HG02798 (cell line): ENCODE measurements at regions not wholly inside any gene's neighbourhood (a gene's known extent, or its start where the extent isn't known, plus 50 kb on each side); places are given as distances from the start of the nearest gene placed in this dataset.
"Not testable (repeated sequence)": the region's sequence is repeated elsewhere in the genome, so short reads cannot be mapped to it uniquely, and the experiment has no call there.

ENCODE experiments used
- ATAC-seq: cut with Tn5 transposase; IDR thresholded peaks from one replicate; pipeline ENCODE4 v1.9.1; 2021; ENCODE audit warnings: mild to moderate bottlenecking; ENCODE audit not compliant: unreplicated experiment, poor library complexity

DNA sequence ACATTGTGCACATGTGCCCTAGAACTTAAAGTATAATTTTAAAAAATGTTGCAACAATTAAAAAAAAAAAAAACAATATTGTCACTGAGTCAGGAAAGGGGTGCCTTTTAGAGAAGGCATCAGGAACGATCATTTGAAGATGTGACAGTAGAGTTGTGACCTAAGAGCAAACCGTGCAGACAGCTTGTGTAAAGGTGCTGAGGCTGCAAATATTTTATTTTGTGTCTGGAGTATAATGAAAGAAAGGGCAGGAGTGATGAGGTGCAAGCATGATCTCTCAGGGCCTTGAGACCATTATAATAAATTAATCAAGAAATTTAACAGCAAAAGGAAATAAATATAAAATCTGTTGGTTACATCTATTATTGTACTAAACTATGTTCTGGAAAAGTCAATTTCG lies 1219.7 kb downstream of the OLFM4 start:
- no peak for ATAC-seq

DNA sequence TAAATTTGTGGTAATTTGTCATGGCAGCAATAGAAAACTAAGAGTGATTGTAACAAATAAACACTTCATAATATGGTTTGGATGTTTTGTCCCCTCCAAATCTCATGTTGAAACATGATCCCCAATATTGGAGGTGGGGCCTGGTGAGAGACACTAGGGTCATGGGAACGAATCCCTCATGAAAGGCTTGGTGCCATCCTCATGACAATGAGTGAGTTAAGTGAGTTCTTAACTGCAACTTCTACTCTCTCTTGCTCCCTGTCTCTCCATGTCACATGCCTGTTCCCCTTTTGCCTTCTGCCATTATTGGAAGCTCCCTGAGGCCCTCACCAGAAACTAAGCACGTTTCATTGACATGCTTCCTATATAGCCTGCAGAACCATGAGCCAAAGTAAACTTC lies 1233.2 kb downstream of the OLFM4 start:
- ATAC-seq: no peak

DNA sequence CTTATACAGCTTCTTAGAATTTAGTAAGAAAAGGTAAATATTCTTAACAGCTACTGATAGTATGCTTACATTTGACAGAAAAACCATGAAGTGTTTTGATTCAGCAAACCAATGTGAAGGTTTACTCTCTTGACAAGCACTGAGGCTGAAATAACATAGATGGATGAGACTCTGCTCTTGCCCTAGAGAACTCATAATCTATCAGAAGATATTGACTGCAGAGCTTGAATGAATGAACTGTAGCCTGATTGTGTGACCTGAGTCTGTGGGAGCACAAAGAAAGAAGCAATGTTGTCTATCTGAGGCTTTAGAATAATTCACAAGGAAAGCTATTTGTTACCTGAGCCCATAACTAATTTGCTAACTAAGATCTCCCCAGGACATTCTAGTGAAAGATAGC lies 1235.3 kb downstream of the OLFM4 start:
- ATAC-seq: no peak

DNA sequence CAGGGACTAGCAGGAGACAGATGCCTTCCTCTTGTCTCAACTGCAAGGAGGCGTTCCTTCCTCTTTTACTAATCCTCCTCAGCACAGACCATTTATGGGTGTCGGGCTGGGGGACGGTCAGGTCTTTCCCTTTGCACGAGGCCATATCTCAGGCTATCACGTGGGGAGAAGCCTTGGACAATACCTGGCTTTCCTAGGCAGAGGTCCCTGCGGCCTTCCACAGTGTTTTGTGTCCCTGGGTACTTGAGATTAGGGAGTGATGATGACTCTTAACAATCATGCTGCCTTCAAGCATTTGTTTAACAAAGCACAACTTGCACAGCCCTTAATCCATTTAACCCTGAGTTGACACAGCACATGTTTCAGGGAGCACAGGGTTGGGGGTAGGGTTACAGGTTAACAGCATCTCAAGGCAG lies 1238.6 kb downstream of the OLFM4 start:
- not testable (repeated sequence) for ATAC-seq

DNA sequence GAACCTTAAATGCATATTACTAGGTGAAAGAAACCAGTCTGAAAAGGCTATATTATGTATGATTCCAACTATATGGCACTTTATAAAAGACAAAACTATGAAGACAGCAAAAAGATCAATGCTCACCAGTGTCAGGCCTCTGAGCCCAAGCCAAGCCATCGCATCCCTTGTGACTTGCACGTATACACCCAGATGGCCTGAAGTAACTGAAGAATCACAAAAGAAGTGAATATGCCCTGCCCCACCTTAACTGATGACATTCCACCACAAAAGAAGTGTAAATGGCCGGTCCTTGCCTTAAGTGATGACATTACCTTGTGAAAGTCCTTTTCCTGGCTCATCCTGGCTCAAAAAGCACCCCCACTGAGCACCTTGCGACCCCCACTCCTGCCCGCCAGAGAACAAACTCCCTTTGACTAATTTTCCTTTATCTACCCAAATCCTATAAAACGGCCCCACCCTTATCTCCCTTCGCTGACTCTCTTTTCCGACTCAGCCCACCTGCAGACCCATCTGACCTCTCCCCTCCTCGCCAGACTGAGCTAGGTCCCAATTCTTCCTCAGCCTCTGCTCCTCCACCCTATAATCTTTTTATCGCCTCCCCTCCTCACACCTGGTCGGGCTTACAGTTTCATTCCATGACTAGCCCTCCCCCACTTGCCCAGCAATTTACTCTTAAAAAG lies 1239.5 kb downstream of the OLFM4 start:
- ATAC-seq: not testable (repeated sequence)

DNA sequence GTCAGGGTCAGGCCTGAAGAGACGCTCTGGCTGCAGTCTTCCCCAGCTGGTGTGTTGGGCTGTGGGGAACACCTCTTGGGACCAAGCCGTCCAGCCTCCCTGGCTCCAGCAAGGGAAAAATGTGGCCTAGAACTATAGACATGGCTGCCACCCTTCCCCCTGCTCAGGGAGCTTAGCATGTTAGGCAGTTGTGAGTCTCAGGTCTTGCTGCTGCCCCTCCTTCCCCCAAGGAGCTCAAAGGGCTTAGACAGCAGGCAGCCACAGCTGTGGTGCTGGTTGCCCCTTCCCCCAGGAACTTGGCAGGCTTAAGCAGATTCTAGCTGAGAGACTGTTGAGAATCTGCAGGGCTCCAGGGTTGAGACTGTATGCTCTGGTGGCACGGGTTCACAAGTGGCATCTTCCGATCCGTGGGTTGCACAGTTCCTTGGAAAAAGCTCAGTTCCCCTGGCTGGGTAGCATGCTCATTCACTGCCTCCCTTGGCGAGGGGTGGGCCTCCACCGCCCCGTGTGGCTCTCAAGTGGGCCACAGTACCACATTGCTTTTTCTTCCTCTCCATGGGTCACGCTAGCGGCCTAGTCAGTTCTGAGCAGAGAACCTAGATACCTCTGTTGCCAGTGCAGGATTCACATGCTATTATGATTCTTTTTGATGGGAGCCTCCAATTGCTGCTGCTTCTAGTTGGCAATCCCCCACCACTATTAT lies 1258.6 kb downstream of the OLFM4 start:
- ATAC-seq: no peak

DNA sequence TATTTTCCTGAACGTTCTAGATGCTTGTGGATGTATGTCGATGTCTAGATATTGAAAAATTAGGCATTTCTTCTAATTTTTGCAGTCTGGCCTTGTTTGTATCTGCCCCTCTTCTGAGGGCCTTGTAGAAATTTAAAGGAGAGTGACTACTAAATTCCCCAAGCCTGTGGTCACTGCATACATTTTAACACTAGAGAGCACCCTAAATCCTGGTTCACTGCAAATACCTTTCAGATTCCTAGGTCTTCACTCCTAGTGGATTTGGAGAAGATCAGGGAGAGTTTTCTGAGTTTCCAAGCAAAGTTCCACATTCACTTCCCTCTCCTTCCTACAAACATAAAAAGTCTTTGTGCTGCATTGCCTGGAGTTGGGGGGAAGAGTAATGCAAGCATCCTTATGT lies 1272.5 kb downstream of the OLFM4 start:
- no peak for ATAC-seq

DNA sequence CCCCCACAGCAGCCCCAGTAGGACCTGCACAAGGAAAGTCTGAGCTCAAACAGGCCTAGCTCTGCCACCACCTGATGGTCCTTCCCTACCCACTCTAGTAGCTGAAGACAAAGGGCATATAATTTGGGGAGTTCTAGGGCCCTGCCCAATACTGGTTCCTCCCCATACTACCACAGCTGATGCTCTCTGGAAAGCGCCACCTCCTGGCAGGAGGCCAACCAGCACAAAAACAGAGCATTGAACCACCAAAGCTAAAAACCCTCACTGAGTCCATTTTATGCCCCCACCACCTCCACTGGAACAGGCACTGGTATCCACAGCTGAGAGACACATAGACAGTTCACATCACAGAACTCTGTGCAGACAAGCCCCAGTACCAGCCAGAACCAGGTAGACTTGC lies 1276.8 kb downstream of the OLFM4 start:
- ATAC-seq: no peak

DNA sequence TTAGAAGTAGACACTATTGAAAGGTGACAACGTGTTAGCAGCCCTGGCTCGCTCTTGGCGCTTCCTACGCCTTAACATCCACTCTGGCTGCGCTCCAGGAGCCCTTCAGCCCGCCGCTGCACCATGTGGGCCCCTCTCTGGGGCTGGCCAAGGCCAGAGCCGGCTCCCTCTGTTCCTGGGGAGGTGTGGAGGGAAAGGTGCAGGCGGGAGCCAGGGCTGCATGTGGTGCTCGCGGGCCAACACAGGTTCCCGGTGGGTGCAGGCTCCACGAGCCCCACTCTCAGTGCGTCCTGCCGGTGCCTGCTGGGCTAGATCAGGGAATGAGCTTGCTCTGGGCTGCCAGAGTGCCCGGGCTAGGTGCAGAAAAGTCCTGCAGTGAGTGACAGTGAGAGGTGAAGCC lies 1284.3 kb downstream of the OLFM4 start:
- no peak for ATAC-seq

DNA sequence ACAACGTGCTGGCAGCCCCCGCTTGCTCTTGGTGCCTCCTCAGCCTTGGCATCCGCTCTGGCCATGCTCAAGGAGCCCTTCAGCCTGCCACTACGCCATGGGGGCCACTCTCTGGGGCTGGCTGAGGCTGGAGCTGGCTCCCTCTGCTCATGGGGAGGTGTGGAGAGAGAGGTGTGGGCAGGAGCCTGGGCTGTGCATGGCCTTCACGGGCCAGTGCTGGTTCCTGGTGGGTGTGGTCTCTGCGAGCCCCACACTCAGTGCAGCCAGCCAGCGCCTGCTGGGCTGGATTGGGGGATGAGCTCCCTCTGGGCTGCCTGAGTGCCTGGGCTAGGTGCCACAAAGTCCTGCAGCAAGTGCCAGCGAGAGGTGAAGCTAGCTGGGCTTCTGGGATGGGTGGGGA lies 1289.1 kb downstream of the OLFM4 start:
- no peak for ATAC-seq

DNA sequence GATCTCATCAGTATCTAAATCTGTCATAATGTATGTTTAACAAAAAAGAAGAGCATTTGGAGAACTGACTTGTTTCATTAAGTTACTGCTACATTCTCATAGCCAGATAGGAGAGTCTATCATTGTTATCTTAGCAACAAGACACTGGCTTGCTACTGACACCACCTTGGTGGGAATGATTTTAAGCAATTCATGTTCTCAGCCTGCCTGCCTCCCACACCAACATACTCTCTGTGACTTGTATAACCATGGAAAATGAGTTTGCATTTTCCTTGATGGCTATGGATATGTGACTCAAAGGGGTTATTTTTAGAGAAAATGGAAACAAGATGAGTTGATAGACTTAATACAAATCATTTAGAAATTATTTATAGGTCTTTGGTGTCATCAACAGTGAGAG lies 1308.9 kb downstream of the OLFM4 start:
- ATAC-seq: no peak

DNA sequence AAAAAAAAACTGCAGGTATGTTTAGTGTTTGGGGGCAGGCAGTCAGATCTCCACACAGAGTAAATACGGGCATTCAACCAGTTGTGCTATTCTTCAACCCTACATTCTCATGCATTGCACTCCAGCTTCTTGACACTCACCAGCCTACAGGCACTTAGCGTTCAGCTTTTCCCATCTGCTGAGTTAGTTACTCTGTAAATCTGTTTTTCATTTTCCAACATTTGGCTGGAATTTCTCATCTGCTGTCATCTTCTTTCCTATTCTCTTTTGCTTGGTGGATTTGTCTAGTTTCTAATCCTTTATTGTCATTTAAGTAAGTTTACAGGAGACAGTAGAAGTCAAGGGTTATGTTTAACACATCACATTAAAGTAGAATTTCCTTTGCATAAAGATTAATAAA lies 1318.9 kb downstream of the OLFM4 start:
- ATAC-seq: no peak

DNA sequence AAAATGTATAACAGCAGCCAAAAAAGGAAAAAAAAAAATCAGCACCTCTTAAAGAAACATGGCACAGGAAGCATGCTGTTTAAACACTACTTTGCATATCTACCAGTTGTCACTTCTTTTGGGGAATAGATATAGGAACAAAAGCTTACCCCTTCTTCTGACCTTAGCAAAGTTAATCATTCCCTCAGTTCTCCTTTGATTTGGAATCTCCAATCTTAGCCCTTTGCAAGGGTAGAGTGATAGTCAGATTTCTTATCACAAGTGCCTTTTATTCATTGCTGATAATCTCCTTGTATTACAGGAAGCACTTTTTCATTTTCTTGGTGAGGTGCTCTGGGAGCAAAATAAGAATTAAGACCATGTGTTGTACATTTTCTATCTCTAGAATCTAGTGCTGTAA lies 1327.6 kb downstream of the OLFM4 start:
- no peak for ATAC-seq

DNA sequence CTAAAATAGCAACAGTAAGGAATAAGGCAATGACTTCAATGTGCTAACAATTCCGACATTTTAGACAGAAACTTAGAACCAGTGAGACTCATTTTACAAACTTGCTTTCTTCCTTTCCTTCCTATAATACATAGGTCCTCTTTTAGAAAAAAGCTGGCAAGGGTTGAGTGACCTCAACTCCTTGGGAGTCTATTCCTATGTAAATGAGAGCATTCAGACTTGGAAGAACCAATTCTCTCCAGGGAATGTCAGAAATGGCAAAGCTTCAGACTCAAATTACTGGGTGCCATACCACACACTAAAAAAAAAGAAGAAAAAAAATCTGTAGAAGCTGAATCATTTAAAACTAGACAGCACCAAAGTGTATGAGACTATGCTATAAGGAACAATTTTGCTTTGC lies 1328.2 kb downstream of the OLFM4 start:
- no peak for ATAC-seq

DNA sequence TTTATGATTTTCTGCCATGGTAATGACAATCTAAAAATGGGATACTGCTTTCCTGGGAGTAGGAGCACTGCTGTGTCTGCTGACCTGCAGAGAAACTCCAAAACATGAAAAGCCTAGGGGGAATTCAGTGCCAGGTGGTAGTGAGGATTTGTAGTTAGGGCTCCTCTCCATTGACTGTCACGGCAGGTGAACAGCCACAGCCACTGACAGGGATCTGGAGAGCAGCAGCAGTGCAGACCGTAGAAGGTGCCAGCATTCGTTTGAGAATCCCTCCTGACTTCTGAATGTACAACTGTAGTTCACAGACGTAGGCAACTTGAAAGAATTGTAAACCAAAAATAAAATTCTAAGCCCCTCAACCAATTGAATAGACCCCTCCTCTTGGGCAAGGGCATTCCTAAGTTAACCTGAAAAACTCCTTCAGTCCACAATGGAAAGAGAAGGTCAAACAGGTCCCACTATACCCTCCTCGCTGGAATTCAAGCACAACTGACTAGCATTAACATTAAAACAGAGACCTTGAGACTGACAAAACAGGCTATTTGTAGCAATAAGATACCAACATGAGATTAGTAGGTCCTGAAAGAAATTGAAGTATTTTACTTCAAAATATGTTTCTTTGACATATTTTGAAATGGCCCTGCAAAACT lies 1328.8 kb downstream of the OLFM4 start:
- ATAC-seq: no peak

DNA sequence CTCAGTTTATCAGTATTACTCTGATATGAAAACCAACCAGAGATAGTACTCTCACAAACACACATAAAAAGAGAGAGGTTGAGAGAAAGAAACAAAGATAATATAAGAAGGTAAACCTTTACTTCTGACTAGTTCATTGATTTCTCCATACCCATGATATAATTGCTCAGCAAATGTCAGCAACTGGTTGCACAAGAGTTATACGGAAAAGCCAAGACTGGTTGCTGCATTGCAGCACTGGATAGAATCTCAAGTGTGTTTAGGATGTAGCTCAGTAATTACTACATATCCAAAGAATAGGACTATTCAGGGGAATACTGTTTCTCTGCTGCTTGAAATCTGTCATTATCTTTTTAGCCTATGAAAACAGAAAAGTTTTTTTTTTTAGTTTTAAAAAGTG lies 1332.8 kb downstream of the OLFM4 start:
- ATAC-seq: no peak

DNA sequence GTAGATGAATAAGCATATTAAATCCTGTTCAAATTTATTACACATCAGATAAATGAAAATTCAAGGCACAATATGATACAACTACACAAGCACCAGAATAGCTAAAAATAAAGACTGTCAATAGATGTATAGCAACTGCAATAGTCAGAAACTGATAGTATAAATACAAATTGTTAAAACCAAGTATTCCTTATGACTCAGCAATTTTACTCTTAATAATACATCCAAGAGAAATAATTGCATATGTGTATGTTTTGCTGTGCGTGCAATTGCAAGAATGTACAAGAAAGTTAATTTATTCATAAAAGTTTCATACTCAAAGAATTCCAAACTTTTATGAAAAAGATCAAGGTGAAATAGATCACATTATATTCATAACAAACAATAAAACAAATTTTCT lies 1338.1 kb downstream of the OLFM4 start:
- ATAC-seq: no peak

DNA sequence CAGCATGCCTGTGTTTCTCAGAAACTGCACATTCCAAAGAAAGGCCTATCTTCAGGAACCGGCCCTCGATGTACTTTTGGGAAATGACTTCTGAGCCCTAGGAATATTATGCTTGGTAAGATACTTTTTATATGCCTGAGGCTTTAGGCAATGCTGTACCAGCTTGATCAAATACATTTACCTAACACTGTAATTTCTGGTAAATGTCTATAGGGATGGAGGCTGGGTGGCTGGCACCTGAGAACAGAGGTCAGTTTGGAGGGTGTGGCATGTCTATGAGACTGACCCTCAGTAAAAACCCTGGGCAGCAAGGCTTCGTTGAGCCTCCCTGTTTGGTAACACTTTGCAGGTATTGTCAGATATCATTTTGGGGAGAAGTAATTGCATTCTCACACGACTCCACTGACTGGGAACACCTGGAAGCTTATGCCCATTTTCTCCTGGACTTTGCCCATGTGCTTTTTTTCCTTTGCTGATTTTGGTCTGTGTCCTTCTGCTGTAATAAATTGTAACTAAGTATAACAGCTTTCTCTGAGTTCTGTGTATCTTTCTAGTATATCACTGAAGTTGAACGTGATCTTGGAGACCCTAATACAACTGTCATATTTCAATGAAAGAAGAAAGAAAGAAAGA lies 1339.1 kb downstream of the OLFM4 start:
- ATAC-seq: no peak

DNA sequence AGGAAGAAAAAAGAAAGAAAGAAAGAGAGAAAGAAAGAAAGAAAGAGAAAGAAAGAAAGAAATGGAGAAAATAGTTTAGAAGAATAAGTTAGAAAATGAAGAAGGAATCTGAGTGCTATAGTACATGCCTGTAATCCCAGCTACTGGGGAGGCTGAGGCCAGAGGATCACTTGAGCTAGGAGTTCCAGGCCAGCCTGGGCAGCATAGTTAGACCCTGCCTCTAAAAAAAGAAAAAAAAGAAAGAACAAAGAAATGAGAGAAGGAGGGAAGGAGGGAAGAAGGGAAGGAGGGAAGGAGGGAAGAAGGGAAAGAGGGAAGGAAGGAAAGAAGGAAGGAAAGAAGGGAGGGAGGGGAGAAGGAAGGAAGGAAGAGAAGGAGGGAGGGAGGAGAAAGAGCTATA lies 1339.8 kb downstream of the OLFM4 start:
- ATAC-seq: no peak

DNA sequence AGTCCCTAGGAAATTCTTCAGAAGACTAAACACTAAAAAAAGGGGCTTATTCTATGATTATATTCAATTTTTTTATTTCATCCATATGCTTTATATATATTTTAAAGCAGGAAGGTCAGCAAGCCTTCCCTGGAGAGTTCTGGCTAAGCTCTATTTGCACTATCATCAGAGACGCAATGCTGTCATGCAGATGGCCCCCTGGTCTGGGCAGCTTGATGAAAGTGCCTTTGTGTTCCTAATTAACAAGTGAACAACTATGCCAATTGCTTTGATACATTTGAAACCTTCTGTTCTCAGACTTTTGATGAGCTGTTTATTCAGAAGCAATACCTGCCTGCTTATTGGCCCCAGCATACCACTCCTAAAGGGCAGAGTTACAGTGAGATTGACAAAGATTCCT lies 1344.6 kb downstream of the OLFM4 start:
- ATAC-seq: no peak

DNA sequence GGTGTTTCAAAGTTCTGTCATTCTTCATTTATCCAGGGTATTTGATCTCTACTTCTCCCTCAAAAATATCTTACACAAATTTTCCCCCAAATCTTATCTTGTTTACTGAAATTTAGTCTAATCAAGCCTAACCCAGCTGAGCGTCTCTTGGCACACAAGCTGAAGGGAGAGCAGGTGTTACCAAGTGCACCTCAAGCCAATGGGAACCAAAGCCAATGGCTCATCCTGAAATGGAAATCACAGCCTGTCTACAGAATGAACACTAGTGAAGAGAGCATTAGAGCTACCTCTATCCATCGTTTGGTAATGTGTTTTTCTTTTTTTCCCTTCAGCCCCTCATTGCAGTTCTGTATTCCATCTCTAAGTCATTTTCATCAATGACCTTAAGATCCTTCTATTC lies 1350.8 kb downstream of the OLFM4 start:
- no peak for ATAC-seq
